Duodenal mucosa (tissue), 2 donors: ENCODE measurements at regions not wholly inside any gene's neighbourhood (a gene's known extent, or its start where the extent isn't known, plus 50 kb on each side); places are given as distances from the start of the nearest gene placed in this dataset.
"Not testable (repeated sequence)": the region's sequence is repeated elsewhere in the genome, so short reads cannot be mapped to it uniquely, and the experiment has no call there.

Experiments
- H3K27ac ChIP-seq: one replicate; pipeline ENCODE4 v1.7.0; 2013; ENCODE audit warnings: low read depth, low read length
- H3K27me3 ChIP-seq, 2 donors: one replicate each; pipeline ENCODE4 v1.7.0; 2013; ENCODE audit warnings: low read length in 2 of 2, control low read depth in 1 of 2; ENCODE audit not compliant: insufficient read depth in 2 of 2, control insufficient read depth in 1 of 2
- H3K36me3 ChIP-seq, 2 donors: one replicate each; pipeline ENCODE4 v1.7.0; 2013; ENCODE audit warnings: low read length in 2 of 2, control low read depth in 1 of 2; ENCODE audit not compliant: insufficient read depth in 2 of 2, control insufficient read depth in 1 of 2
- H3K4me1 ChIP-seq, 2 donors: one replicate each; pipeline ENCODE4 v1.7.0; 2013; ENCODE audit warnings: low read length in 2 of 2, control low read depth in 1 of 2; ENCODE audit not compliant: insufficient read depth in 2 of 2, control insufficient read depth in 1 of 2
- H3K4me3 ChIP-seq, 2 donors: one replicate each; pipeline ENCODE4 v1.7.0; 2013; ENCODE audit warnings: low read length in 2 of 2, low read depth in 1 of 2
- H3K9ac ChIP-seq, 2 donors: one replicate each; pipeline ENCODE4 v1.7.0; 2013; ENCODE audit warnings: low read length in 2 of 2, low read depth in 1 of 2
- H3K9me3 ChIP-seq, 2 donors: one replicate each; pipeline ENCODE4 v1.7.0; 2013; ENCODE audit warnings: low read length in 2 of 2, control low read depth in 1 of 2; ENCODE audit not compliant: control insufficient read depth in 1 of 2

DNA sequence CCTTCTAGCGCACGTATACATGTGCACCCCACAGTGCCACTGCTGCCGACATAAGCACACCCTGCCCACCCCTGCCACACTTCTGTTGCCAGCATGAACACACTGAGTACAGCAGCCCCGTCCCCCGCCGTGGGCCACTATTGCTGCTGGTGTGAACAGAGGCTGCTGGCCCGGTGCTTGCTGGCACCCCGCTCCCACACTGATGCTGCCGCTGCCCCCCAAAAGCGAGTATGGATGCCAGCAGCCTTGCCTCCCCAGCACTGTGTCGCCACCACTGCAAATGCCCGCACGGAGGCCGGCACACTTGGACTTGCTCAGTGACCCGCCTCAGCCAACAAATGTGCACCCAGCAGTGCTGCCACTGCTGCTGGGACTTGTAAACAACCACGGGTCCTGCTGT lies 872.4 kb upstream of the ATXN7L3B start:
- H3K9me3 ChIP-seq, result peaks cover 0 to 8% of the 10 kb centered on the region in 2 donors
- H3K27ac ChIP-seq, result no peak overlapping the region
- H3K4me3 ChIP-seq, result no peak overlapping the region
- H3K27me3 ChIP-seq, result no peaks in the 10 kb centered on the region
- H3K9ac ChIP-seq, result no peak overlapping the region
- no peaks in the 10 kb centered on the region for H3K36me3 ChIP-seq
- H3K4me1 ChIP-seq, result no peaks in the 10 kb centered on the region

DNA sequence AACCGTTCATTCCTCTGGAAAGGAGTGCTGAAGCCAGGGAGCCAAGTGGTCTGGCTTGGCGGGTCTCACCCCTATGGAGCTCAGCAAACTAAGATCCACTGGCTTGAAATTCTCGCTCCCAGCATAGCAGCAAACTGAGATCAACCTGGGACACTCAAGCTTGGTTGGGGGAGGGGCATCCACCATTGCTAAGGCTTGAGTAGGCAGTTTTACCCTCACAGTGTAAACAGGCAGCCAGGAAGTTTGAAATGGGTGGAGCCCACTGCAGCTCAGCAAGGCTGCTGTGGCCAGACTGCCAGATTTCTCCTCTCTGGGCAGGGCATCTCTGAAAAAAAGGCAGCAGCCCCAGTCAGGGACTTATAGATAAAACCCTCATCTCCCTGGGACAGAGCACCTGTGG lies 866.1 kb upstream of the ATXN7L3B start:
- not testable (repeated sequence) for H3K27me3 ChIP-seq, H3K9me3 ChIP-seq, H3K27ac ChIP-seq, H3K4me3 ChIP-seq, H3K36me3 ChIP-seq, H3K9ac ChIP-seq, H3K4me1 ChIP-seq

DNA sequence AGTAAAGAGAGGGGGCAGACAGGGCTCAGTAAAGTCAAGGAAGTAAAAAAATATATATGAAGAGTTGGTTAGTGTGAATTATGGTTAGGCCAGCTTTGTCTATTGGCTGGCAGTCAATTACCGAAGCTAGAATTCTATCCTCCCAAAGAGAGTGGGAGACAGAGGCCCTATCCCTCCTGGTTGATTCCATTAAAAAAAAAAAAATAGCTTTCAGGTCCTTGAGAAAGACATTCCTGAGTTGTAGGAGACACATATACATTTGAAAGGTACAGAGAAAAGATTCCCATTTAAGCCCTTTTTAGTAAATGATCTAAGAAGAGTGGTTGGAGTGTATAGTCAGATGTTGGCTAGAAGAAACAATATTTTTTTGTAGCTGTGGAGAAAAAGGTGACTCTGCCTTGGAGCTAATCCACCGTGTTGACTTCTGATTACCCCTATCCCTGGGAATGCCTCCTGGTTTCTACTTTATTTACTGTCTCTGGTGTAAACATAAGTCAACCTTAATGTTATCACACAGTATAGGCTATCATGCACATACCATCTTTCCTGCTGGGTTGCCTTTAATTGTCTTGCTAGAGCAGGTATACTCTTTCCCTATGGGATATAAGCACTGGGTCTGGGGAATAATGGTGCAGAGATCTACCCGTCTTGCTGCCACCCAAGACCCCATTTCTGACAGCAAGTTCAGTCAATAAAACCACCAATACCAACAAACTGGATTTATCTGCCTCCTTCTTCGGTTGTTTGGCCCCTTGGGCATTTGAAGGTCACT lies 859.9 kb upstream of the ATXN7L3B start:
- Histone ChIP-seq H3K4me3 (no peak overlapping the region), H3K27ac (no peak overlapping the region), H3K9me3 (no peaks in the 10 kb centered on the region), H3K36me3 (no peaks in the 10 kb centered on the region), H3K27me3 (no peaks in the 10 kb centered on the region), H3K4me1 (no peaks in the 10 kb centered on the region), H3K9ac (no peak overlapping the region)

DNA sequence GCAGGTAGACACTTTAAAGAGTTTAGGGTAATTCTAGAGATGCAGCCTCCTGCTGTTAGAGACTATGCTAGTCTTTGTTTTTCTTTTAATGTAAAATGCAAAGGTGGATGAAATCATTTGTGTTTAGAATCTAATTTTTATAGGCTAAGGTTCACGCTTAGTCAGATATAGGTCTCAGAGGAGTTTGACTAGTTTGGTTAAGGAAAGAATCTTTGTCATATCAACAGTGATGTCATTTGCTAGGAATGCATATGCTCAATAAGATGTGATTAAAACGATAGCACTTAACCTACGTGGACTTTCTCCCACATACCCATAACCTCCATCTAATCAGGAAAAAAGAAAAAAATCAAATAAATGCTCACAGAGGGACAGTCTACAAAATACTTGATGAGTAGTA lies 859.3 kb upstream of the ATXN7L3B start:
- no peak overlapping the region for H3K27ac ChIP-seq
- no peak overlapping the region for H3K9ac ChIP-seq
- H3K36me3 ChIP-seq, result no peaks in the 10 kb centered on the region
- no peak overlapping the region for H3K4me3 ChIP-seq
- no peaks in the 10 kb centered on the region for H3K27me3 ChIP-seq
- no peaks in the 10 kb centered on the region for H3K4me1 ChIP-seq
- no peaks in the 10 kb centered on the region for H3K9me3 ChIP-seq

DNA sequence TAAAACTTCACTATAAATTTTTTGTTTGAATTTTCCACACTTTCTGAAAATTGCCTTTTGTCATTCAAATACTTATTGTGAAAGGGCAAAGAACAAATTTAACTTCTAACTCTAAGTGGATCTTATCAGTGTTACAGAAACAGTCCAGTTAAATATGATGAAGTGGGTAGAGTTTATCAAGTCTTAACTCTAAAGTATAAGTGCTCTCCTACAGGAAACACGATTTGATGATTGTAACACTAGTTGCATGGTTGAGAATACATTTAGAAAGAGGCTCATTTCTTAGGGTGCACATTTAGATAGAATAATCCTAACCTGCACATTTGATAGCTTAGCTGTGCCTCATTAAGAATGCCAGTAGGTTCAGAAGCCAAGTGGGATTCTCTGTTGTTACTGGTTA lies 838.3 kb upstream of the ATXN7L3B start:
- no peak overlapping the region for H3K4me3 ChIP-seq
- H3K27me3 ChIP-seq, result no peaks in the 10 kb centered on the region
- H3K9ac ChIP-seq, result no peak overlapping the region
- H3K9me3 ChIP-seq, result peaks cover 0 to 3% of the 10 kb centered on the region in 2 donors
- no peak overlapping the region for H3K27ac ChIP-seq
- no peaks in the 10 kb centered on the region for H3K36me3 ChIP-seq
- H3K4me1 ChIP-seq, result no peaks in the 10 kb centered on the region

DNA sequence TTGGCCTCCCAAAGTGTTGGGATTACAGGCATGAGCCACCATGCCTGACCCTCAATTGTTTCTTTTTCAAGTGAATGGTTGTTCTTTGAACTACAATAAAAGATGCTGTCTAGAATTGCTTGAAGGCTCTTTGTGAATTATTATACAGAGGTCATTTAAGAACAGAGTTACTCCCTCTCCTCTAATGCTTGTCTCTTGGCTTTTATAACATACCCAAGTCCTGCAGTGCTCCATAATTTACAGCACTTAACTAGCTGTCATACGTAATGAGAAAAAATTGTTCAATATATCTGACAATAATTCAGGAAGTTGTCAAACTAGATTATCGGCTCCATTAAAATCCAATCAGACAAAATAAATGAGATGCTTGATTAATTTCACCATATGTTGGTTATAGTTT lies 823.0 kb upstream of the ATXN7L3B start:
- Histone ChIP-seq H3K4me1 (no peaks in the 10 kb centered on the region), H3K27me3 (no peaks in the 10 kb centered on the region), H3K4me3 (no peak overlapping the region), H3K9me3 (no peaks in the 10 kb centered on the region), H3K27ac (no peak overlapping the region), H3K36me3 (no peaks in the 10 kb centered on the region), H3K9ac (no peak overlapping the region)

DNA sequence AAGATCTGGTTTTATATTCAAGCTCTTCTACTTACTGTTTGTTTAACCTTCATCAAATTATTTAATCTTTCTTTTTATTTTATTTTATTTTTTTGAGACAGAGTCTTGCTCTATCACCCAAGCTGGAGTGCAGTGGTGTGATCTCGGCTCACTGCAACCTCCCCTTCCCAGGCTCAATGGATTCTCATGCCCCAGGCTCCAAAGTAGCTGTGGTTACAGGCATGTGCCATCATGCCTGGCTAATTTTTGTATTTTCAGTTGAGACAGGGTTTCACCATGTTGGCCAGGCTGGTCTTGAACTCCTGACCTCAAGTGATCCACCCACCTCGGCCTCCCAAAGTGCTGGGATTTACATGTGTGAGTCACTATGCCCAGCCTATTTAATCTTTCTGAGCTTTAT lies 821.5 kb upstream of the ATXN7L3B start:
- H3K4me1 ChIP-seq, H3K9me3 ChIP-seq, H3K27me3 ChIP-seq, H3K4me3 ChIP-seq, H3K27ac ChIP-seq, H3K36me3 ChIP-seq, H3K9ac ChIP-seq: not testable (repeated sequence)

DNA sequence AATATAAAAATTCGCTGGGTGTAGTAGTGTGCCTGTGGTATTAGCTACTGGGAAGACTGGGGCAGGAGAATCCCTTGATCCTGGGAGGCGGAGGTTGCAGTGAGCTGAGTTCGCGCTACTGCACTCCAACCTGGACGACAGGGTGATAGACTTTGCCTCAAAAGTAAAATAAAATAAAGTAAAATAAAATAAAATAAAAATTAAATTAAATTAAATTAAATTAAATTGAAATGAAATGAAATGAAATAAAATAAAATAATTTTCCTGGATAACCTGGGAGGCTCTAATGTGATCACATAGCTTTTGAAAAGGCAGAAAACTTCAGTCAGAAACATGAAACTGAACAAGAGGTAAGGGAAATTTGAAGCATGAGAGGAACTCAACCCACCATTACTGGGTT lies 818.4 kb upstream of the ATXN7L3B start:
- Histone ChIP-seq H3K4me3 (no peak overlapping the region), H3K9ac (no peak overlapping the region), H3K27ac (no peak overlapping the region), H3K4me1 (no peaks in the 10 kb centered on the region), H3K27me3 (no peaks in the 10 kb centered on the region), H3K9me3 (peaks cover 0 to 6% of the 10 kb centered on the region in 2 donors), H3K36me3 (no peaks in the 10 kb centered on the region)

DNA sequence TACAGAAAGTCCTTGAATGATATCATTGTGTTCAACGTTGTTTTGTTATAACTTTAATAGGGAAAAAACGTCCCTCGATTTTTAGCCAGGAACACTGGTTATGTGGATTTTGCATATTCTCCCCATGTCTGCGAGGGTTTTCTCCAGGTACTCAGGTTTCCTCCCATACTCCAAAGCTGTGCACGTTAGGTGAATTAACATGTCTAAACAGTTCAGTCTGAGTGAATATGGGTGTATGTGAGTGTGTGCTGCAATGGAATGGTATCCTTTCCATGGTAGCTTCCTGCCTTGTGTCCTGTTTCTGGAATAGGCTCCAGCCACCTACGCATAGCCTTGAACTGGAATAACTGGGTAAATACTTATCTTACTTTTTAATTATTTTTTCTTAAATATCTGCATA lies 810.8 kb upstream of the ATXN7L3B start:
- Histone ChIP-seq H3K4me3 (no peak overlapping the region), H3K9me3 (peaks cover 0 to 6% of the 10 kb centered on the region in 2 donors), H3K27me3 (no peaks in the 10 kb centered on the region), H3K4me1 (no peaks in the 10 kb centered on the region), H3K9ac (no peak overlapping the region), H3K27ac (no peak overlapping the region), H3K36me3 (no peaks in the 10 kb centered on the region)

DNA sequence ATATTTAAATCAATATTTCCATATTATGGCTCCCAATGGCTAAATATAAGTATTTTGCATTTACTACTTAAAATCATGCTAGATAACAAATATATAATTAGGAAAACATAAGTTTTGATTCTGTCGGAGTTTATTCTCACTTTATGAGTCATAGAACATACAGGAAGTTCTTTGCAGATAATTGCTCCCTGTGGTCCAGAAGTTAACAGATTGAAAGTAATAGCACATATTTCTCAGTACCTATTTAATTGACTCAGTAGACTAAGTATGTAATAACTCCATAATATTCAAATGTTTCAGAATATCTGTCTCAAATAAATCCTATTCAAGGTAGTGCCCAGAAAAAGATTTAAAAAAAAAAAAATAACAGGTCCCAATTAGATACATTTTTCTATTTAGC lies 806.0 kb upstream of the ATXN7L3B start:
- Histone ChIP-seq H3K36me3 (no peaks in the 10 kb centered on the region), H3K9me3 (no peaks in the 10 kb centered on the region), H3K4me1 (no peaks in the 10 kb centered on the region), H3K27me3 (no peaks in the 10 kb centered on the region), H3K4me3 (no peak overlapping the region), H3K27ac (no peak overlapping the region), H3K9ac (no peak overlapping the region)

DNA sequence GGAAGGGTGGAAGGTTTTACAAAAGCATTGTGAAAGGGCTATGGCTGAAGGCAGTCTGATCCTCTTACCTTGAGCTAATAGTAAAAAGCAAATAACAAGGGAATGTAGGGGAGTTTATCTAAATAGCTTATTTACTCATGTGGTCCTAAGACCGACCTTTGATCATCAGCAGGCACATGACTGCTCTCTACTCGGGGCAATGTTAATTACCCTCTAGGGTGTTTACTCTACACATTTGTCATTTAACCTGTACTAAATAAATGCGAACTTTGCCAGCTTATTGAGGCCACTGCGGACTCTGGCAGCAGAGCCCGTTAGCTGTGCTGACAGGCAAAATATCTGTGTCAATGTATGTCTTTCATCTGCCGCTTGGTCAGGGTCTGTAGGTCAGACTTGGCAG lies 768.3 kb upstream of the ATXN7L3B start:
- Histone ChIP-seq H3K4me1 (no peaks in the 10 kb centered on the region), H3K27me3 (no peaks in the 10 kb centered on the region), H3K9me3 (peaks cover 6 to 9% of the 10 kb centered on the region in 2 donors), H3K4me3 (no peak overlapping the region), H3K36me3 (no peaks in the 10 kb centered on the region), H3K9ac (no peak overlapping the region), H3K27ac (no peak overlapping the region)
